ENCODE measurements at regions not wholly inside any gene's neighbourhood (a gene's known extent, or its start where the extent isn't known, plus 50 kb on each side); places are given as distances from the start of the nearest gene placed in this dataset.

- no peak overlapping the region for H3K27ac Mint-ChIP-seq (ENCODE audit: unreplicated experiment)
- peaks cover 2% of the 10 kb centered on the region for H3K9me3 Mint-ChIP-seq (ENCODE audit: unreplicated experiment)
- no peaks in the 10 kb centered on the region for H3K27me3 Mint-ChIP-seq (ENCODE audit: unreplicated experiment)
- no peak for TF ChIP-seq CTCF (IDR thresholded peaks at IDR 0.05; ENCODE audit: partially characterized antibody, unreplicated experiment)
- no peak for DNase-seq
- H3K4me3 Mint-ChIP-seq (ENCODE audit: unreplicated experiment): no peak overlapping the region
- H3K36me3 Mint-ChIP-seq (ENCODE audit: unreplicated experiment): no peaks in the 10 kb centered on the region
- H3K4me1 Mint-ChIP-seq (ENCODE audit: low read depth, unreplicated experiment): no peaks in the 10 kb centered on the region
Measured at GRCh38 chr5:33341351-33341750, 99.4 kb upstream of the TARS1 start.

- H3K9me3 Mint-ChIP-seq (ENCODE audit: unreplicated experiment): peaks cover 2% of the 10 kb centered on the region
- no peak for DNase-seq
- H3K36me3 Mint-ChIP-seq (ENCODE audit: unreplicated experiment): no peaks in the 10 kb centered on the region
- no peak overlapping the region for H3K4me3 Mint-ChIP-seq (ENCODE audit: unreplicated experiment)
- H3K4me1 Mint-ChIP-seq (ENCODE audit: low read depth, unreplicated experiment): no peaks in the 10 kb centered on the region
- TF ChIP-seq CTCF (IDR thresholded peaks at IDR 0.05; ENCODE audit: partially characterized antibody, unreplicated experiment): no peak
- H3K27me3 Mint-ChIP-seq (ENCODE audit: unreplicated experiment): no peaks in the 10 kb centered on the region
- no peak overlapping the region for H3K27ac Mint-ChIP-seq (ENCODE audit: unreplicated experiment)
Measured at GRCh38 chr5:33343676-33344327, 97.0 kb upstream of the TARS1 start.

- Mint-ChIP-seq H3K36me3 (ENCODE audit: unreplicated experiment) (no peaks in the 10 kb centered on the region), H3K9me3 (ENCODE audit: unreplicated experiment) (no peaks in the 10 kb centered on the region), H3K27ac (ENCODE audit: unreplicated experiment) (no peak overlapping the region), H3K4me1 (ENCODE audit: low read depth, unreplicated experiment) (no peaks in the 10 kb centered on the region), H3K27me3 (ENCODE audit: unreplicated experiment) (peaks cover 2% of the 10 kb centered on the region), H3K4me3 (ENCODE audit: unreplicated experiment) (no peak overlapping the region)
- no peak for TF ChIP-seq CTCF (IDR thresholded peaks at IDR 0.05; ENCODE audit: partially characterized antibody, unreplicated experiment)
- DNase-seq: no peak
Measured at GRCh38 chr5:33346534-33346933, 94.2 kb upstream of the TARS1 start.

GRCh38 chr5:33361781-33362180 is 79.0 kb upstream of the TARS1 start:
- Mint-ChIP-seq H3K27ac (ENCODE audit: unreplicated experiment) (no peak overlapping the region), H3K4me3 (ENCODE audit: unreplicated experiment) (no peak overlapping the region), H3K9me3 (ENCODE audit: unreplicated experiment) (peaks cover 3% of the 10 kb centered on the region), H3K27me3 (ENCODE audit: unreplicated experiment) (no peaks in the 10 kb centered on the region), H3K4me1 (ENCODE audit: low read depth, unreplicated experiment) (no peaks in the 10 kb centered on the region), H3K36me3 (ENCODE audit: unreplicated experiment) (peaks cover 4% of the 10 kb centered on the region)
- no peak for TF ChIP-seq CTCF (IDR thresholded peaks at IDR 0.05; ENCODE audit: partially characterized antibody, unreplicated experiment)
- DNase-seq: no peak

GRCh38 chr5:33362915-33363314 is 77.8 kb upstream of the TARS1 start:
- no peak for DNase-seq
- TF ChIP-seq CTCF (IDR thresholded peaks at IDR 0.05; ENCODE audit: partially characterized antibody, unreplicated experiment): no peak
- Mint-ChIP-seq H3K4me3 (ENCODE audit: unreplicated experiment) (no peak overlapping the region), H3K4me1 (ENCODE audit: low read depth, unreplicated experiment) (no peaks in the 10 kb centered on the region), H3K9me3 (ENCODE audit: unreplicated experiment) (peaks cover 3% of the 10 kb centered on the region), H3K36me3 (ENCODE audit: unreplicated experiment) (peaks cover 4% of the 10 kb centered on the region), H3K27me3 (ENCODE audit: unreplicated experiment) (no peaks in the 10 kb centered on the region), H3K27ac (ENCODE audit: unreplicated experiment) (no peak overlapping the region)
